ENCODE measurements at regions not wholly inside any gene's neighbourhood (a gene's known extent, or its start where the extent isn't known, plus 50 kb on each side); places are given as distances from the start of the nearest gene placed in this dataset.

DNA sequence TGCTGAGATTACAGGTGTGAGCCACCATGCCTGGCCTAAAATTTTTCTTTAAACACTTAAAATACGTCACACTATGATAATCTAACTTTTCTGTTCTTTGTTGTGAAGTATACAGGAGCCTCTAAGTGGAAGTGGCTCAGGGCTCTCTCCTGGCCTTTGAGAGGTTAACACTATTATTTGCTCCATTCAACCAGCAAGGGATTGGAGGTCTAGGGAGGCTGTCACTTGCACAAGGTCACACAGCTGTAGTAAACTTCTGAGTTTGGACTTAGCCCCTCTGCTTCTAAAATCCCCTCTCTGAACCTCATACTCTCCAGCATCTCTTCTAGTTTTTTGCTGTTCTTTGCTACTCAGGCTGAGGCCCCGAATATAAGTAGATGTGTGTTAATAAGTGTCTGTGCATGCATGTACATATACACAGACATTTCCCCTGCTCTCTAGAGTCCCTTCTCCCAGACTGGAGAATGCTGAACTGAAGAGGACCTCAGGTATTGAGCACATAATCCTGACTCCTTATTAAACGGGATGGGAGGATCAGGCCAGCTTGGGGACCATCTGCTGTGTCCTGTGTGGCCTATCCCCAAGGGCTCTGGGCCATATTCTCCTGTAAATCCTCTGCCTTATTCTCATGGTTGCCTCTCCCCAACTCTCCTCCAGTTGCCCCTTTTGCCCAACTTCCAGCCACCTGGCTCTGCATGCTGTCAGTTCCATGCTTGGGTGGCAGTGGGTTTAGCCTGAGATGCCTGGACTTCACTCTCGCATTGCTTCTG is 87.0 kb upstream of the SPRY4 start:
- TF ChIP-seq, protein P1, sequence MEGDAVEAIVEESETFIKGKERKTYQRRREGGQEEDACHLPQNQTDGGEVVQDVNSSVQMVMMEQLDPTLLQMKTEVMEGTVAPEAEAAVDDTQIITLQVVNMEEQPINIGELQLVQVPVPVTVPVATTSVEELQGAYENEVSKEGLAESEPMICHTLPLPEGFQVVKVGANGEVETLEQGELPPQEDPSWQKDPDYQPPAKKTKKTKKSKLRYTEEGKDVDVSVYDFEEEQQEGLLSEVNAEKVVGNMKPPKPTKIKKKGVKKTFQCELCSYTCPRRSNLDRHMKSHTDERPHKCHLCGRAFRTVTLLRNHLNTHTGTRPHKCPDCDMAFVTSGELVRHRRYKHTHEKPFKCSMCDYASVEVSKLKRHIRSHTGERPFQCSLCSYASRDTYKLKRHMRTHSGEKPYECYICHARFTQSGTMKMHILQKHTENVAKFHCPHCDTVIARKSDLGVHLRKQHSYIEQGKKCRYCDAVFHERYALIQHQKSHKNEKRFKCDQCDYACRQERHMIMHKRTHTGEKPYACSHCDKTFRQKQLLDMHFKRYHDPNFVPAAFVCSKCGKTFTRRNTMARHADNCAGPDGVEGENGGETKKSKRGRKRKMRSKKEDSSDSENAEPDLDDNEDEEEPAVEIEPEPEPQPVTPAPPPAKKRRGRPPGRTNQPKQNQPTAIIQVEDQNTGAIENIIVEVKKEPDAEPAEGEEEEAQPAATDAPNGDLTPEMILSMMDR (IDR thresholded peaks at IDR 0.05; ENCODE audit: low read depth, low read length), result no peak
- TF ChIP-seq EZH2phosphoT487 (IDR thresholded peaks at IDR 0.05; ENCODE audit: low read depth), result no peak
